ENCODE measurements at regions not wholly inside any gene's neighbourhood (a gene's known extent, or its start where the extent isn't known, plus 50 kb on each side); places are given as distances from the start of the nearest gene placed in this dataset.

- no peaks in the 10 kb centered on the region for H3K4me1 ChIP-seq (ENCODE audit: control insufficient read depth, insufficient read depth, low read length)
- no peak overlapping the region for H3K4ac ChIP-seq (ENCODE audit: low read depth, low read length)
- H2BK120ac ChIP-seq (ENCODE audit: low read depth, low read length): no peak overlapping the region
- no CpG with 5 or more reads among the region's 5 CpGs for WGBS, 2 experiments (ENCODE audit: extremely low coverage in 2 of 2, insufficient read length in 1 of 2)
- TF ChIP-seq MAZ (IDR thresholded peaks at IDR 0.05; ENCODE audit: borderline replicate concordance, low read depth, low read length): no peak
- no peak for TF ChIP-seq MAFK (IDR thresholded peaks at IDR 0.05; ENCODE audit: low read depth, low read length)
- H2AK5ac ChIP-seq (ENCODE audit: low read depth, low read length): no peak overlapping the region
- H3K79me1 ChIP-seq (ENCODE audit: low read depth in 1 of 2, low read length in 2 of 2): no peaks in the 10 kb centered on the region
- no peak overlapping the region for H2BK5ac ChIP-seq (ENCODE audit: low read depth, low read length, poor library complexity, severe bottlenecking)
- no peak overlapping the region for H2AFZ ChIP-seq (replicated peaks; ENCODE audit: low read length, poor library complexity)
- DNase-seq (no peak), ATAC-seq (ENCODE audit: low read depth) (no peak)
- ChIA-PET CTCF (no interaction called here), POLR2A (ENCODE audit: unreplicated experiment) (no interaction called here)
- no TSS peak for BruUV-seq (replicated peaks)
- no peak overlapping the region for H2BK20ac ChIP-seq (ENCODE audit: low read depth, low read length)
- H3K56ac ChIP-seq (ENCODE audit: extremely low read depth, insufficient read depth, low read length): no peak overlapping the region
- peaks cover 16% of the 10 kb centered on the region for H3K9me3 ChIP-seq (ENCODE audit: control insufficient read depth, insufficient read depth, low read length)
- no peaks in the 10 kb centered on the region for H3K9me1 ChIP-seq (ENCODE audit: insufficient read depth, low read length)
- no peak overlapping the region for H3K4me3 ChIP-seq (ENCODE audit: insufficient read depth, low read depth, low read length)
- no peak overlapping the region for H3K4me2 ChIP-seq (ENCODE audit: low read depth, low read length)
- no peak overlapping the region for H3K27ac ChIP-seq (ENCODE audit: insufficient read depth, low read length)
- in situ Hi-C loops (cut with MboI; ENCODE audit: low sequenced_read_pairs) (no loop called here), dilution Hi-C loops (cut with HindIII; ENCODE audit: low sequenced_read_pairs, unreplicated experiment) (no loop called here), intact Hi-C loops (cut with micrococcal nuclease) (no loop called here)
- no peak overlapping the region for H3K14ac ChIP-seq (replicated peaks; ENCODE audit: low read depth, low read length)
- H3K36me3 ChIP-seq (ENCODE audit: control insufficient read depth, insufficient read depth, low read length): no peaks in the 10 kb centered on the region
- H4K8ac ChIP-seq (ENCODE audit: low read depth in 2 of 2, low read length in 2 of 2): no peak overlapping the region
- H4K5ac ChIP-seq (ENCODE audit: low read depth, low read length): no peak overlapping the region
- H2AK9ac ChIP-seq (replicated peaks; ENCODE audit: low read depth, low read length, poor library complexity): no peak overlapping the region
- no peak overlapping the region for H4K91ac ChIP-seq (ENCODE audit: insufficient read depth, low read depth, low read length)
- no peaks in the 10 kb centered on the region for H4K20me1 ChIP-seq (ENCODE audit: insufficient read depth, low read length)
- H2BK15ac ChIP-seq (ENCODE audit: low read depth, low read length): no peak overlapping the region
- H3K9ac ChIP-seq (ENCODE audit: low read depth, low read length): no peak overlapping the region
- H3K27me3 ChIP-seq (ENCODE audit: control insufficient read depth, insufficient read depth, low read length): no peaks in the 10 kb centered on the region
- H3K18ac ChIP-seq (ENCODE audit: low read depth, low read length): no peak overlapping the region
- no peak overlapping the region for H3K23ac ChIP-seq (ENCODE audit: low read depth, low read length)
These were observed 449.4 kb upstream of the CDH4 start for GRCh38 chr20:60802676-60803075.
